NCI-H510A (cell line): ENCODE measurements at regions not wholly inside any gene's neighbourhood (a gene's known extent, or its start where the extent isn't known, plus 50 kb on each side); places are given as distances from the start of the nearest gene placed in this dataset.
A peak's percentile ranks its signal among the peaks of the same experiment; 100 is the strongest.

Experiments used
- DNase-seq: peaks from one replicate; lab custom pipeline; 2025; lab: John Stamatoyannopoulos, UW

- DNase-seq = no peak
Observed at GRCh38 chr2:234596696-234597575, 100.1 kb upstream of the ARL4C start.

- DNase-seq = no peak
Observed at GRCh38 chr2:234595829-234596228, 98.9 kb upstream of the ARL4C start.

DNA sequence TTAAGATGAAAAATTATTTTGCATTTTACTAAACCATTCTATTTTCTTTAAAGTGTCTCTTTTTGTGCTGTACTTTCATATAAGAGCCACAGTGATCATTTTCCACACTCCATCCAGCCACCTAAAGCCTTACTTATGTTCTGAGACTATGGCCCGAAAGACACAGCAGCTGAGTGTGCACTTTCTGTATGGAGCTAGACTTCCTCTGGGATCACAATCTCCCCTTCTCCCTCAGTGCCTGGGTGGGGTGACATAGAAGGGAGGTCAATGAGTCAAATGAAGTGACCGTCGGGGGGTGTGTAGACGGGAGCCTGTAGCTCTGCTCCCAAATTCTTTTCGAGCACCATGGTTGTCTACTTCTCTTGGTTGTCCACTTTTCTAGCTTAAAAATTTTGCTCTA lies 97.8 kb upstream of the ARL4C start:
- no peak for DNase-seq

DNA sequence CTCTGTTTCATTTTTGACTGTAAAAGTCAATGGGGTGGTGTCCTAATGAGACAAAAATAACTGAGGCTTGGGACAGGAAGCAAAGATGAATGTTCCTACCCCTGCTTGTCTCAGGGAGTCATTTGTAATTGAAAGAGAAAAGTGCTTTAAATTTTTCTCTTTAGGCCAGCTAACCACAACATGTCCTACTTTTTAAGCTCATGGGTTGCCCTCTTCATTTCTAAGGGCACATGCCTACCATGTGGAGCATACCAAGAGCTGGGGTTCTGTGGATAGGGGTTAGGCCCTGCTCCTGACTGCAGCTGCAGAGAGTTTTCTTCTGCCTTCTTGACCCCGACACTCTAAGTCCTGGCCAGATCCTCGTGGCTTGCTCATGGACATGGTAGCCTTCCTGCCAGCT lies 96.8 kb upstream of the ARL4C start:
- no peak for DNase-seq

- no peak for DNase-seq
Observed at GRCh38 chr2:234592541-234592940, 95.7 kb upstream of the ARL4C start.

GRCh38 chr2:234590076-234590475 lies 93.2 kb upstream of the ARL4C start:
- DNase-seq = no peak

GRCh38 chr2:234588054-234588430 lies 91.2 kb upstream of the ARL4C start:
- DNase-seq = no peak

DNA sequence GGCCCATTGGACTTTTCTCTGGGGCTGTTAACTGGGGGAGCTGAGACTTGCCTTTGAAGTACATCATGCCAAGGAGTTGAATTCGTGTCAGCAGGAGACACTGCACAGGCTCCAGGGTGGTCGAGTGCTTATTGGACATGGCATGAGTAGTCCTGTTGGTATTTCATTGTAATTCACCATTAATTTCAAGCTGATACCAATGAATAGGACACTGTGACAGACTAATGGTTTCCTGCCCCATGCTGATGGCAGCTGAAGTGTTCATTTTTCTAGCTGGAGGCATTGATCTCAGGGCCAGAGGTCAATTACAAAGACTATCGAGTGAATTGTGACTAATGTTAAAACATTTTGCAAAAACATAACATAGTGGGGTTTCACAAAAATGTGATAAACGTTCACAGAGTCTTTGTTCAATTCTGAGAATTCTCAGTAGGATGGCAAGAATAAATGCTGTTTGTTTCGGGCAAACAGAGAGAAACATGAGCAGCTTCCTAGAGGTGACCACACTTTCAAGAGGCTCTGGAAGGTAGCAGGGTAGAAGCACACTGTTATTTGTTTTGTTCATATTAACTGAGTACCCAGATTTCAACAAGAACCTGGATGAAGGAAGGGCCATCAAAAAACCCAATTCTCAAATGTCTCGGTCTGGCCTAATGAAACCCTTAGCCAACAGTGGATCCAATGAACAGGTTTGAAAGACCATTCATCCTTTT lies 90.6 kb upstream of the ARL4C start:
- DNase-seq = peak; percentile 5

GRCh38 chr2:234583331-234583730 lies 86.5 kb upstream of the ARL4C start:
- DNase-seq = no peak

DNA sequence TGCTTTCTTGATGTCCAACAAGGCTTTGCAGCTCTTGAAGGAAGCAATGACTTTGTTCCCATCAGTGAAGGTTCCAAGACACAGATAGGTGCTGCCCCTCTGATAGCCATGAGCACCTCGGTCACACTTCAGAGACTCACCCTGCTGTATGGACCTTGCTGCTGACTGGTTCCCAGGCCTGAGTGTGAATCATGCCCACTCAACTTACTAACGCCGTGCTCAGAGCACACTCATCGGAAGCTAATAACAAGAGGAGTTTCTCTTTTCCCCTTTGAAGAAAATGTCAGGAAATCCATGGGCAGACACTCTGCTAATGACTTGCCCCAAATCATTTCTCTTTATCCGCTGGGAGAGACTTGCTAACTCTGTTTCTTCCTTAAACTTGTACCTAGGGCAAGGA lies 83.8 kb upstream of the ARL4C start:
- DNase-seq = no peak

DNA sequence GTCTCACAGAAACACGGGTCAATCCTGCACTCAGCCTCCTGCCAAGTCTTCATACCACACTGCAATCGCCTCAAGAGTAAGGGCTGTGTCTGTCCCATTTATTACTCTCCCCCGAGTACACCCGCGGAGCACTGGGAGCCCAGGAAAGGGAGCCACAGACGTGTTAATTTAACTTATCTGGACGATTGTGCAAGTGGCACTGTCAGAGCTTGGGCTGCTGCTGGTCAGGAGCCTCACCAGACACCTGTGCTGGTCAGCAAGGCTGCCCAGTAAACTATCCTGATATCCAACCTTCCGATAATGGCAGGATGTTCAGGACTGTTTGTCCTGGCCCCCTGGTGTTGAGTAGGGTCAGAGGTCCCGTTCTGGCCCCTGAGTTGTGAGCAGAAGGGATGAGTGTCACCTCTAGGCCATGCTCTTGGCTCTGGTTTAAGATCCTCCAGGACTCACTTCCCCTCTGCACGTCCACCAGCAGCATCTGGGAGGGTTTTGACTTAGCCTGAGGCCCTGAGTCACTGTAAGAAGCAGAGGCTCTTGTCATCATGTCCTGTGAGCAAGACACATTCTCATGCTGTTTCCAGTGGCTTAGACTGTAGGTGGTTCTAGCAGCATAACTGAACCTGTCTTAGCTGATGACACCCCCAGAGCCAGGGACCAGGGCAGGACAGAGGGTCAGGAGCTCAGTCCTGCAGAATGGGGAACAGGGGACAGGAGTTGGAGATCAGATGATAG lies 82.5 kb upstream of the ARL4C start:
- DNase-seq = no peak

- DNase-seq = no peak
Observed at GRCh38 chr2:234578389-234578788, 81.5 kb upstream of the ARL4C start.

- DNase-seq = no peak
Observed at GRCh38 chr2:234577191-234577590, 80.3 kb upstream of the ARL4C start.

DNA sequence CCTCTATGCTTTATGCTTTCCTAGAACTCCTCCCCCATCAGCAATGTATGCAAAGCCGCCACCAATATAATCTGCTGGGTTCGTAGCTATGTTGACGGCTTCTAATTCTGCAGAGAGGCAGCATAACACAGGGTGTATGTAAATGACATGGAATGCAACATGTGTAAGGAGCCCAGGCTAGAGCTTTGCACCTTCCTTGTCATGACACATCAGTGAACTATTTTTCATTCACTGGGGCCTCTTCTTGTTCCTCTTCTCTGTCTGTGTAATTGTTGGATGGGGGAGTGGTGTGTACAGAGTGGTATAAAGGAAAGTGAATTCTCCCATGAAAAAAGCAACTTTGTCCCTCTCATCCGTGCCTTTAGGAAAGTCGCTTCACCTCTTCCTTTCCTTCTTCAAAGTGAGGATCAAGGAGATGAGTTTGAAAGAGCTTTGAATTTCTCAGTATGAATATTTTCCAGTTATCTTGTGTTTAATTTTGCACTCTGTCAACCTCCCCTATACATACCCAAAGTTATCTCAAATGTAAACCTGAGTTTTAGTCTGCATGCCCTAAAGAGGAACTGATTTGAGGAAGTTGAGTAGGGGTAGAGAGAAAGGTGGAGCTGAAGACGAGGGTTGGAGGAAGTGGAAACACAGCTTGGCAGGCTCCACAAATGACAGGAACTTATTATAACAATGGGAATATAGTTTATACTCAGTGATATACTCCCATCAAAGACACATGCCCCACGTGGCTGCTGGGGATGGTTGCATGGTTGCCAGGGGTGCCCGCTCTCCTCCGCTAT lies 74.9 kb upstream of the ARL4C start:
- no peak for DNase-seq

- no peak for DNase-seq
Observed at GRCh38 chr2:234570476-234570875, 73.6 kb upstream of the ARL4C start.

DNA sequence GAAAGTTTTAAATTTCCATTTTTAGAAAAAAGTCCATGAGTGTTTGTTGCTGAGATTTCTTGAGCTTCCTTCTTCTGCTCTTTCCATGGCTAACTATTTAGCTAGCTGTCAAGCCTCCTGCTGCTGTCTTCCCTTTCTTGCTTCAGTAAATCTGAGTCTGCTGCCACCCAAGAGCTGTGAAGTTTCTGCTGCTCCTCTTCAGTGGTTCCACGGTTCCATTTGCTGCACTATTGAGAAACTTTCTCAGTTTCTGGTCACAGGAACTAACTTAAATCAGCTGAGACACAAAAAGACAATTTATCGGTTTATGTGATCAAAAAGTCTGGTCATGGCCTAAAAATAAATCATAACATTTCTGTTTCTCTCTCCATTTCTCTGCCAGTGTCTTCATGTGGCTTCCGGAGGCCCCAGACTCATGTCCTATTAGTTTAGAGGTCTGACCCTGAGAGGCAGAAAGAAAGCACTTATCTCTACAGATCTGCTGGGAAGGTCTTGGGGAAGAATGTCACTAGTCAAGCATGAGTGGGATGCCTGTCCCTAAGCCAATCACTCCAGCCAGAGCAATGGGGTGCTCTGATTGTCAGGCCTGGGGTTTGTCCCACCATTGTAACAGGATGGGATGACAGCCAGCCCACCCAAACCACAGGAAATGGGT lies 73.0 kb upstream of the ARL4C start:
- no peak for DNase-seq

DNA sequence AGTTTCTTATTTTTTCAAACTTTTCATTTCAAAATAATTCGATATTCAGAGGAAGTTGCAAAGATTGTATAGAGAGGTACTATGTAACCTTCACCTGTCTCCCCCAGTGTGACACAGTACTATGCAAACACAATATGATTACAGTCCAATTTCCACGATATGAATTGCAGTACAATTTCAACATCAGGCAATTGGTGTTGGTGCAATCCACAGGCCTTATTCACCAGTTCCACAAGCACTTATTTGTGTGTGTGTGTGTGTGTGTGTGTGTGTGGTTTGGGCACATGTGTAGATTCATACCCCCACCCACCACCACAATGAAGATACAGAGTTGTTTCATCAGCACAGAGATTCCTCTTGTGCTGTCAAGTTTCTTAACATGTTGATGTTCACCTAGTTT lies 69.7 kb upstream of the ARL4C start:
- no peak for DNase-seq

DNA sequence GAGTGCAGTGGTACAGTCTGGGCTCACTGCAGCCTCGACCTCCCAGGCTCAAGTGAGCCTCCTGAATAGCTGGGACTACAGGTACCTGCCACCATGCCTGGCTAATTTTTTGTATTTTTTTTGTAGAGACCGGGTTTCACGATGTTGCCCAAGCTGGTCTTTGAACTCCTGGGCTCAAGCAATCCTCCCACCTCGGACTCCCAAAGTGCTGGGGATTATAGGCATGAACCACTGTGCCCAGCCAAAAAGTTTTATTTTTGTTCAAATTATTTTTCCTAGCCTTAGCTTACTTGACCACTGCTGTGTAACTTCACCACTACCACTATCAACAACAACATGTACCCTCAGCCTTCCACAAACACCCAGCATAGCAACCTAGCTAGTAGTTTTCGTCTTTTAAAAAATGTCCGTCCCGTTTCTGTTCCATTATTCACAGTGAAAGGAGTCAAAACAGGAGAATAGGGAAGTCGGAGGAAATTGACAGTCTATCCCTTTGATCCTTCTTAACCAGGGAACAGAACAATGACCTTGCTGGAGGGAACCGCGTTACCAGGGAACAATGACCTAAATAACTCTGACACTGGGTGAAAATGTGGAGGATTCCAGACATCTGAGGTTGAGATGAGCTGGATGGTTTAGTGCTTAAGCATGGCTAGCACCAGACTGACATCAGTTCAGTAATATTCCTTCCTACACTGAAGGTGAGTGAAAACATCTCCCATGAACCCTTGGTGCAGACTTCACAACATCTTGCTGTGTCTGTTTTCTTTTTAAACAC lies 69.2 kb upstream of the ARL4C start:
- DNase-seq = no peak

DNA sequence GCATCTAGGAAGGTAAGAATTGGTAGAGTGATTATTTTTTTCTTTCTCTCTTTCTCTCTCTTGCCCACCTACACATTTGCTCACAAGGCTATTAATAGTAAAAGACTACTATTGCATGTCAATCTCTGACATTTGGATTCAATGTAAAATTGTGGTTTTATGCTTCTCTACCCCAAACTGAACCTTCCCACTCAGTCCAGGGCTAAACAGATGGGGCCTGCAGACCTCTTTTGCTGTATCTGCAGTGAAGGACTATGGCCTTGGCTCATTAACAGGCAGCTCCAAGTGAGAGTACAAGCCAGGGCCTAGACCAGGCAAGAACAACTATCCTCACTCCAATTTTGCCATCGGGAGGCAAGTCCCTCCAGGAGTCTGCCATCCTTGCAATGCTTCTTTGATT lies 68.3 kb upstream of the ARL4C start:
- no peak for DNase-seq

- no peak for DNase-seq
Observed at GRCh38 chr2:234564699-234565098, 67.8 kb upstream of the ARL4C start.

- no peak for DNase-seq
Observed at GRCh38 chr2:234559609-234560008, 62.7 kb upstream of the ARL4C start.
